Activated B cell treated with CpG ODN at 0.5 μM for 24 hours (primary cell): ENCODE measurements at regions not wholly inside any gene's neighbourhood (a gene's known extent, or its start where the extent isn't known, plus 50 kb on each side); places are given as distances from the start of the nearest gene placed in this dataset.

Experiments used
- ATAC-seq: fragments of 200-7000 bp; cut with Tn5 transposase; one replicate; pipeline ENCODE4 v1.10.0; 2021; ENCODE audit warnings: low read depth, mild to moderate bottlenecking, moderate library complexity
- CTCF ChIA-PET: fragments of 350-600 bp; sonication (Branson Sonifier 250); formaldehyde crosslinking; loops from one replicate; lab custom pipeline; 2021; ENCODE audit warnings: antibody characterized with exemption; lab: Charles Lee
- POLR2A ChIA-PET: fragments of 350-600 bp; sonication (Branson Sonifier 250); formaldehyde crosslinking; loops from one replicate; lab custom pipeline; 2021; ENCODE audit warnings: antibody characterized with exemption; lab: Charles Lee
- DNase-seq: peaks from one replicate; pipeline ENCODE4 v3.0.0; 2022
- H3K27ac Mint-ChIP-seq: one replicate; pipeline ENCODE4 v1.8.0; 2020; ENCODE audit warnings: mixed read lengths
- H3K27me3 Mint-ChIP-seq: one replicate; pipeline ENCODE4 v1.8.0; 2021; ENCODE audit warnings: mixed read lengths
- H3K36me3 Mint-ChIP-seq: one replicate; pipeline ENCODE4 v1.8.0; 2021; ENCODE audit warnings: low read depth, mixed read lengths
- H3K4me1 Mint-ChIP-seq: one replicate; pipeline ENCODE4 v1.8.0; 2021; ENCODE audit warnings: mixed read lengths
- H3K4me3 Mint-ChIP-seq: one replicate; pipeline ENCODE4 v1.8.0; 2020; ENCODE audit warnings: mild to moderate bottlenecking, mixed read lengths
- H3K9me3 Mint-ChIP-seq: one replicate; pipeline ENCODE4 v1.8.0; 2020; ENCODE audit warnings: mixed read lengths
- intact Hi-C: fragments of 100-400 bp; cut with micrococcal nuclease; formaldehyde crosslinking; loops from one replicate; pipeline ENCODE4 v1.15.1; 2024
- TF ChIP-seq, protein P1 (sequence below): fragments of 200-600 bp; IDR thresholded peaks from one replicate; pipeline ENCODE4 v1.8.0; 2022; ENCODE audit warnings: antibody characterized with exemption, mild to moderate bottlenecking

DNA sequence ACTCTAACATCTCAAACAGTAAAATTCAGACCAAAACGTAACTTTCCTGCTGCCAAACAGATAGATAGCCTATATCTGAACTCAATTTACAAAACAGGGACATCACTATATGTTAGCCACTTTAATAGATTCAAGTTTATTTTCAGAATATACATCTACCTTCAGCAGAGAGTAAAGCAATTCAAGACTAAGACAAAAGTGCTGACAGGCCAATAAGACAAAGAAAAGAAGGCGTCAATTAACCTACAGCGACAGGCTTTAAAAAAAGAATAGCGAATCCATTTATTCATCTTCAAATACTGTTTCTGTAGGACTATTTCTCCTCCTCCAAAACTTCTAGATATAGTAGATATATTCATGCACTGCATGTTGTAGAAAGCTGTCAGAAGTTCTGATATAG lies 333.0 kb downstream of the GRB14 start:
- H3K4me3 Mint-ChIP-seq, result no peak overlapping the region
- H3K27ac Mint-ChIP-seq, result no peak overlapping the region
- ChIA-PET POLR2A (no interaction called here), CTCF (no interaction called here)
- peaks cover 2% of the 10 kb centered on the region for H3K9me3 Mint-ChIP-seq
- no peaks in the 10 kb centered on the region for H3K4me1 Mint-ChIP-seq
- H3K36me3 Mint-ChIP-seq, result no peaks in the 10 kb centered on the region
- intact Hi-C loops, result no loop called here
- no peak for ATAC-seq
- no peak for DNase-seq
- TF ChIP-seq, protein P1, sequence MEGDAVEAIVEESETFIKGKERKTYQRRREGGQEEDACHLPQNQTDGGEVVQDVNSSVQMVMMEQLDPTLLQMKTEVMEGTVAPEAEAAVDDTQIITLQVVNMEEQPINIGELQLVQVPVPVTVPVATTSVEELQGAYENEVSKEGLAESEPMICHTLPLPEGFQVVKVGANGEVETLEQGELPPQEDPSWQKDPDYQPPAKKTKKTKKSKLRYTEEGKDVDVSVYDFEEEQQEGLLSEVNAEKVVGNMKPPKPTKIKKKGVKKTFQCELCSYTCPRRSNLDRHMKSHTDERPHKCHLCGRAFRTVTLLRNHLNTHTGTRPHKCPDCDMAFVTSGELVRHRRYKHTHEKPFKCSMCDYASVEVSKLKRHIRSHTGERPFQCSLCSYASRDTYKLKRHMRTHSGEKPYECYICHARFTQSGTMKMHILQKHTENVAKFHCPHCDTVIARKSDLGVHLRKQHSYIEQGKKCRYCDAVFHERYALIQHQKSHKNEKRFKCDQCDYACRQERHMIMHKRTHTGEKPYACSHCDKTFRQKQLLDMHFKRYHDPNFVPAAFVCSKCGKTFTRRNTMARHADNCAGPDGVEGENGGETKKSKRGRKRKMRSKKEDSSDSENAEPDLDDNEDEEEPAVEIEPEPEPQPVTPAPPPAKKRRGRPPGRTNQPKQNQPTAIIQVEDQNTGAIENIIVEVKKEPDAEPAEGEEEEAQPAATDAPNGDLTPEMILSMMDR, result no peak
- no peaks in the 10 kb centered on the region for H3K27me3 Mint-ChIP-seq

DNA sequence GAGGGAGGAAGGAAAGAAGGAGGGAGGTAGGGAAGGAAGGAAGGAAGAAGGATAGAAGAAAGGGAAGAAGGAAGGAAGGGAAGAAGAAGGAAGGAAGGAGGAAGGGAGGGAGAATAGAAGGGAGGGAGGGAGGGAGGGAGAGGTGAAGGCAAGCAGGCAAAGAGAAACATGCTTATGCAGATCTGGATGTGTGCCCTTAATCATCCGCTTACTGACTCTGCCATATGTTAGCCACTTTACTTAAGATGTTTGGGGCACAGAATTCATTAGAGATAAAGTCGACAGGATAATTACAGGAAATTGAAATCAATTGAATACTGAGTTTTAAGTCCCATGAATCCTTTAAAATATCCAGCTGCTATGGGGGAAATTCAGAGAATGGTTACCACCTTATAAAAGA lies 334.2 kb downstream of the GRB14 start:
- DNase-seq, result no peak
- POLR2A ChIA-PET, result no interaction called here

DNA sequence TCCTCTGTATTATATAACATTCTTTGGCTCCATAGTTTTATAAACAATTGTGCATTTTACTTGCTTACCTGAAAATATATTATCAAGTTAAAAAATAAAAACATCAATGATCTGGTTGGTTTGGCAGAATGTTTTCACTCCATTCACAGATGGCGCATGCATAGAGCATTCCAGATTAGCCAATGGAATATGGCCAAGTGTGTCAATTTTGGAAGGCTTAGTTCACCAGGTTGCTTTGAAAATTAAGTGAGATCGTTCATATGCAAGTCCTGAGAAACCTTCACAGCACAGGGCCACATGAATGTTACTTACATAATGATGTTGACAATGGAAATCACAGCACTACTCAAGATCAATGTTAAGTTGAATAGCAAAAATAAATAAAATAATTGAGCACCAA lies 335.7 kb downstream of the GRB14 start:
- Mint-ChIP-seq H3K27me3 (no peaks in the 10 kb centered on the region), H3K36me3 (no peaks in the 10 kb centered on the region), H3K4me1 (no peaks in the 10 kb centered on the region), H3K4me3 (no peak overlapping the region), H3K27ac (no peak overlapping the region), H3K9me3 (peaks cover 2% of the 10 kb centered on the region)
- TF ChIP-seq, protein P1, result no peak
- DNase-seq, result no peak
- CTCF ChIA-PET, result no interaction called here
- intact Hi-C loops, result no loop called here
- ATAC-seq, result no peak
- POLR2A ChIA-PET, result no interaction called here

More for the DNA sequence above, 334.2 kb downstream of the GRB14 start:
- Mint-ChIP-seq H3K36me3 (no peaks in the 10 kb centered on the region), H3K27me3 (no peaks in the 10 kb centered on the region), H3K9me3 (peaks cover 2% of the 10 kb centered on the region), H3K4me1 (no peaks in the 10 kb centered on the region), H3K4me3 (no peak overlapping the region), H3K27ac (no peak overlapping the region)
- CTCF ChIA-PET, result no interaction called here
- ATAC-seq, result no peak
- intact Hi-C loops, result no loop called here
- TF ChIP-seq, protein P1, result no peak

DNA sequence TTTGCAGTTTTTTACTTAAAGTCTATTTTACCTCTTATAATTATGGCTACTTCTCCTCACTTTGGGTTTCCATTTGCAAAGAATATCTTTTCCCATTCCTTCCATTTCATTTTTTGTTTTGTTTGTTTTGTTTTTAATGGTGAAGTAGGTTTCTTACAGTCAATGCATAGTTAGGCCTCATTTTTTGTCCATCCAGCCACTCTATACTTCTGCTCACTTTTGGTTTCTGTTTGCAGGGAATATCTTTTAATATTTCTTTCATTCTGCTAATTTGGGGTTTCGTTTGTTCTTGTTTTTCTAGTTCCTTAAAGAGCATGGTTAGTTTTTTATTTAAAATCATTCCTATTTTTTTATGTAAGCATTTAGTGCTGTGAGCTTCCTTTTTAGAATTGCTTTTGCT lies 339.4 kb downstream of the GRB14 start:
- Mint-ChIP-seq H3K4me1 (no peaks in the 10 kb centered on the region), H3K27ac (no peak overlapping the region), H3K36me3 (no peaks in the 10 kb centered on the region), H3K4me3 (no peak overlapping the region), H3K9me3 (peaks cover 2% of the 10 kb centered on the region), H3K27me3 (no peaks in the 10 kb centered on the region)
- no peak for ATAC-seq
- ChIA-PET POLR2A (no interaction called here), CTCF (no interaction called here)
- intact Hi-C loops, result no loop called here
- TF ChIP-seq, protein P1, result no peak
- DNase-seq, result no peak

DNA sequence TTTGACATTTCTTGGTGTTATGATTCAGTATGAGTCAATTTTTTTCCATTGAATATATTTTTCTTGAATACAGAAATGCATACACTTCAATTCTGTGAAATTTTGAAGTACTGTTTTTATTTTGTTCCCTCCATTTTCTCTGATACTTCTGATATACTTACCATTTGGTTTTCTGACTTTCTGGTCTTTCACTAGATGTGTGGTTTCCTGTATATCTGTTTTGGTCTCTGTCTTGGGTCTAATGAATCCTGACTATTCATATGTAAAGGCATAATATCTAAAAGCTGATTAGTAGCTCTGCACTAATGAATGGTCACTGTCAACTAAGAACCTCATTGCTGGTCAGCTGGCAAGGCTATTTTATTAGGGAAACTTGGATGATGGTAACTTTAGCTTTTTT lies 345.6 kb downstream of the GRB14 start:
- ChIA-PET POLR2A (no interaction called here), CTCF (no interaction called here)
- Mint-ChIP-seq H3K36me3 (no peaks in the 10 kb centered on the region), H3K27ac (no peak overlapping the region), H3K9me3 (peaks cover 2% of the 10 kb centered on the region), H3K4me1 (no peaks in the 10 kb centered on the region), H3K27me3 (no peaks in the 10 kb centered on the region), H3K4me3 (no peak overlapping the region)
- DNase-seq, result no peak
- intact Hi-C loops, result no loop called here
- TF ChIP-seq, protein P1, result no peak
- no peak for ATAC-seq
